OCI-LY7 (cell line): ENCODE measurements at regions not wholly inside any gene's neighbourhood (a gene's known extent, or its start where the extent isn't known, plus 50 kb on each side); places are given as distances from the start of the nearest gene placed in this dataset.
"Not testable (repeated sequence)": the region's sequence is repeated elsewhere in the genome, so short reads cannot be mapped to it uniquely, and the experiment has no call there.

Source experiments
- BruUV-seq: library from RNA; stranded (reverse); fragments of 400-500 nt; replicated peaks from 2 replicates; lab custom pipeline; 2021; lab: Mats Ljungman, UMichigan
- CTCF ChIA-PET: fragments of 300-600 bp; sonication (Branson Sonifier 250); formaldehyde crosslinking; loops from one replicate; lab custom pipeline; 2022; ENCODE audit warnings: antibody characterized with exemption; ENCODE audit not compliant: unreplicated experiment; lab: Charles Lee
- POLR2A ChIA-PET: fragments of 300-600 bp; sonication (Branson Sonifier 250); formaldehyde crosslinking; loops from one replicate; lab custom pipeline; 2022; ENCODE audit warnings: antibody characterized with exemption; lab: Charles Lee
- DNase-seq: peaks from one replicate; pipeline ENCODE4 v3.0.0-alpha.2; 2015; ENCODE audit warnings: low spot score
- H2AFZ ChIP-seq: fragments of 200-600 bp; sonication (generic), shearing (Covaris generic); 2 replicates; pipeline ENCODE4 v1.6.1; 2014; ENCODE audit warnings: mild to moderate bottlenecking, antibody characterized with exemption, low read length, moderate library complexity
- H3K27ac ChIP-seq: fragments of 200-600 bp; sonication (generic); 2 replicates; pipeline ENCODE4 v1.5.1; 2014; ENCODE audit warnings: mixed run types, low read depth, mild to moderate bottlenecking, moderate library complexity, low read length, inconsistent platforms; ENCODE audit not compliant: poor library complexity, severe bottlenecking
- H3K36me3 ChIP-seq: fragments of 200-600 bp; sonication (generic); 2 replicates; pipeline ENCODE4 v1.6.1; 2014; ENCODE audit warnings: mild to moderate bottlenecking, antibody characterized with exemption, low read length, moderate library complexity, mixed read lengths; ENCODE audit not compliant: insufficient read depth
- H3K4me1 ChIP-seq: fragments of 200-600 bp; sonication (generic); 2 replicates; pipeline ENCODE4 v1.5.1; 2014; ENCODE audit warnings: mild to moderate bottlenecking, low read length; ENCODE audit not compliant: insufficient read depth, poor library complexity, severe bottlenecking
- H3K4me2 ChIP-seq: fragments of 200-600 bp; sonication (generic); 2 replicates; pipeline ENCODE4 v1.6.1; 2014; ENCODE audit warnings: mild to moderate bottlenecking, low read length
- H3K4me3 ChIP-seq: fragments of 200-600 bp; sonication (generic); 2 replicates; pipeline ENCODE4 v1.5.1; 2014; ENCODE audit warnings: mild to moderate bottlenecking, low read depth, low read length; ENCODE audit not compliant: poor library complexity, severe bottlenecking
- H3K79me2 ChIP-seq: fragments of 200-600 bp; sonication (generic); 2 replicates; pipeline ENCODE4 v1.6.1; 2016; ENCODE audit warnings: low read depth, mild to moderate bottlenecking, low read length, moderate library complexity, mixed read lengths; ENCODE audit not compliant: insufficient read depth
- H3K9me2 ChIP-seq: fragments of 200-600 bp; sonication (generic); 2 replicates; pipeline ENCODE4 v1.6.1; 2016; ENCODE audit warnings: mild to moderate bottlenecking, low read length, mixed read lengths; ENCODE audit not compliant: insufficient read depth
- H3K9me3 ChIP-seq: fragments of 200-600 bp; sonication (generic); 2 replicates; pipeline ENCODE4 v1.6.1; 2014; ENCODE audit warnings: mild to moderate bottlenecking, mixed run types, low read length, mixed read lengths
- H4K20me1 ChIP-seq: fragments of 200-600 bp; sonication (generic); 2 replicates; pipeline ENCODE4 v1.6.1; 2014; ENCODE audit warnings: mild to moderate bottlenecking, antibody characterized with exemption, low read length, moderate library complexity, mixed read lengths; ENCODE audit not compliant: insufficient read depth
- CTCF ChIP-seq: fragments of 200-600 bp; sonication (generic); conservative IDR thresholded peaks from 2 replicates; pipeline ENCODE4 v1.5.1; 2014; ENCODE audit warnings: mild to moderate bottlenecking, antibody characterized with exemption, low read length, moderate library complexity, mixed read lengths
- EZH2phosphoT487 ChIP-seq: fragments of 200-600 bp; sonication (generic); IDR thresholded peaks from 2 replicates; pipeline ENCODE4 v1.6.1; 2018; ENCODE audit warnings: low read depth, borderline replicate concordance, mild to moderate bottlenecking, mixed run types, antibody characterized with exemption, low read length, moderate library complexity, mixed read lengths
- intact Hi-C: fragments of 100-400 bp; cut with micrococcal nuclease; formaldehyde crosslinking; loops from one replicate; pipeline ENCODE4 v1.10.0; 2022; ENCODE audit not compliant: unreplicated experiment

DNA sequence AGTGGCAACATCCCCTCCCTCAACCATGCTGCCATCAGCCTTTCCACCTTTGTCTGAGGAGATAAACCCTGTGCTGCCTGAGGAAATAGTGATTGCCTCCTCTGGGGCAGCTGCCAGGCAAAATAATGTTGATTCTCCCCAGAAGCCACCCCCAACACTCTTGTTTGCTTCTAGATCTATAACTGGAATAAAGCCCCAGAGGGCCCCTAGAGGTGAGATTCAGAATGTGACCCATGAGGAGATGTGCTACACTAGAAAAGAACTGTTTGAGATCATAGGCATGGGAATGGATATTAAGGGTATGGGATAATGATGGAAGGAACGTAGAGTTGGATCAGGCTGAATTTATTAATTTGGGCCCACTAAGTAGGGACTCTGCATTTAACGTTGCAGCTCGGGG, 116.3 kb upstream of the RMP24 start:
- POLR2A ChIA-PET, result interaction anchor here (0.7 kb wide), 1 partner anchor 40 kb away, joined by 3 read pairs; no protein-coding TSS in a partner anchor
- Histone ChIP-seq H3K4me2 (no peak overlapping the region), H3K9me2 (no peaks in the 10 kb centered on the region), H2AFZ (no peak overlapping the region), H3K36me3 (no peaks in the 10 kb centered on the region), H3K27ac (no peak overlapping the region), H3K4me3 (no peak overlapping the region), H3K9me3 (no peaks in the 10 kb centered on the region), H3K4me1 (no peaks in the 10 kb centered on the region), H3K79me2 (no peaks in the 10 kb centered on the region), H4K20me1 (no peaks in the 10 kb centered on the region)
- CTCF ChIA-PET, result no interaction called here
- DNase-seq, result no peak
- TF ChIP-seq CTCF (no peak), EZH2phosphoT487 (no peak)
- BruUV-seq, result no TSS peak
- intact Hi-C loops, result no loop called here

- BruUV-seq, H3K36me3 ChIP-seq, H3K4me3 ChIP-seq, H3K4me2 ChIP-seq, POLR2A ChIA-PET, DNase-seq, H3K27ac ChIP-seq, CTCF ChIA-PET, intact Hi-C loops, H3K4me1 ChIP-seq, H3K79me2 ChIP-seq, H4K20me1 ChIP-seq, H2AFZ ChIP-seq, H3K9me2 ChIP-seq, H3K9me3 ChIP-seq: not testable (repeated sequence)
These were observed 115.8 kb upstream of the RMP24 start for GRCh38 chr18:35856721-35857120.

DNA sequence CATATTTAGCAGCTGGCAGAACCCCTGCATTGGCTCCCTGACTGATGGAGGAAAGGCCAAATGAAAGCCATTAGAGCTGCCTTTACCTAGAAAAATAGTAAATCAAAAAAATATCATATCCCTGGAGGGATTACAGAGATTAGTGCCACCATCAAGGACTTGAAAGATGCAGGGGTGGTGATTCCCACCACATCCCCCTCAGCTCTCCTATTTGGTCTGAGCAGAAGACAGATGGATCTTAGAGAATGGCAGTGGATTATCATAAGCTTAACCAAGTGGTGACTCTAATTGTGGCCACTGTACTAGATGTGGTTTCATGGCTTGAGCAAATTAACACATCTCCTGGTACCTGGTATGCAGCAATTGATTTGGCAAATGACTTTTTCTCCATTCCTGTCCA, 114.9 kb upstream of the RMP24 start:
- intact Hi-C loops, result not testable (repeated sequence)

More for the DNA sequence above, 114.9 kb upstream of the RMP24 start:
- H3K36me3 ChIP-seq, H3K4me3 ChIP-seq, DNase-seq, POLR2A ChIA-PET, H3K79me2 ChIP-seq, BruUV-seq, H3K27ac ChIP-seq, H3K4me2 ChIP-seq, H3K4me1 ChIP-seq, H4K20me1 ChIP-seq, H2AFZ ChIP-seq, H3K9me2 ChIP-seq, H3K9me3 ChIP-seq: not testable (repeated sequence)
- CTCF ChIA-PET, result interaction anchor here (0.6 kb wide), 1 partner anchor 116 kb away, joined by 3 read pairs; no protein-coding TSS in a partner anchor
